ENCODE measurements at regions not wholly inside any gene's neighbourhood (a gene's known extent, or its start where the extent isn't known, plus 50 kb on each side); places are given as distances from the start of the nearest gene placed in this dataset.

- Histone ChIP-seq H3K4me3 (no peak overlapping the region), H3K9me3 (no peaks in the 10 kb centered on the region), H3K27me3 (no peaks in the 10 kb centered on the region), H3K4me1 (ENCODE audit: insufficient read depth) (no peaks in the 10 kb centered on the region), H3K27ac (no peak overlapping the region), H3K36me3 (no peaks in the 10 kb centered on the region)
- intact Hi-C loops (cut with DNase I), result no loop called here
- TF ChIP-seq, protein P1, sequence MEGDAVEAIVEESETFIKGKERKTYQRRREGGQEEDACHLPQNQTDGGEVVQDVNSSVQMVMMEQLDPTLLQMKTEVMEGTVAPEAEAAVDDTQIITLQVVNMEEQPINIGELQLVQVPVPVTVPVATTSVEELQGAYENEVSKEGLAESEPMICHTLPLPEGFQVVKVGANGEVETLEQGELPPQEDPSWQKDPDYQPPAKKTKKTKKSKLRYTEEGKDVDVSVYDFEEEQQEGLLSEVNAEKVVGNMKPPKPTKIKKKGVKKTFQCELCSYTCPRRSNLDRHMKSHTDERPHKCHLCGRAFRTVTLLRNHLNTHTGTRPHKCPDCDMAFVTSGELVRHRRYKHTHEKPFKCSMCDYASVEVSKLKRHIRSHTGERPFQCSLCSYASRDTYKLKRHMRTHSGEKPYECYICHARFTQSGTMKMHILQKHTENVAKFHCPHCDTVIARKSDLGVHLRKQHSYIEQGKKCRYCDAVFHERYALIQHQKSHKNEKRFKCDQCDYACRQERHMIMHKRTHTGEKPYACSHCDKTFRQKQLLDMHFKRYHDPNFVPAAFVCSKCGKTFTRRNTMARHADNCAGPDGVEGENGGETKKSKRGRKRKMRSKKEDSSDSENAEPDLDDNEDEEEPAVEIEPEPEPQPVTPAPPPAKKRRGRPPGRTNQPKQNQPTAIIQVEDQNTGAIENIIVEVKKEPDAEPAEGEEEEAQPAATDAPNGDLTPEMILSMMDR (IDR thresholded peaks at IDR 0.05), result no peak
- TF ChIP-seq POLR2A (IDR thresholded peaks at IDR 0.05), result no peak
- TF ChIP-seq EP300 (IDR thresholded peaks at IDR 0.05), result no peak
- 62 to 74% (median 62%) methylated on average over 5 of the region's 5 CpGs for WGBS, 3 donors
- no peak for DNase-seq
Observed at GRCh38 chr1:29557066-29557465, 320.7 kb downstream of the PTPRU start.

DNA sequence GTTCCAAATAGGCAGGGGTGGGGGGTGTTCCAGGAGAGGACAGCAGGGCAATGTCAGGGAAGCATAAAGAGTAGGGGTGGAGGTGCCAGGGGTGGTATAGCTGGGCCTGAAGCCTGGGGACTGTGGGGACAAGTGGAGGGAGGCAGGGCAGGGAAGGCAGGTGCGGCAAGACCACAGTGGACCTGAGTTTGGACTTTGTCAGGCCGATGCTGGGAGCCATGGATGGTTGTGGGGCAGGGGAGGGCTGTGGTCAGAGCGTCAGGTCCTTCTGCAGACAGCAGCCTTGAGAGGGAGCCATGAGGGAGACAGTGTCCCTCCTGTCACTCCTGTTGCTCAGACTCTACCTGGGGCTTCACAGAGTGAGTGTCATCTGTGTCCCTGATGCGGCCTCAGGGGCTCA, 320.3 kb downstream of the PTPRU start:
- no peaks in the 10 kb centered on the region for H3K36me3 ChIP-seq
- DNase-seq, result no peak
- 58 to 70% (median 67%) methylated on average over 4 of the region's 4 CpGs for WGBS, 3 donors
- H3K9me3 ChIP-seq, result no peaks in the 10 kb centered on the region
- intact Hi-C loops (cut with DNase I), result no loop called here
- no peaks in the 10 kb centered on the region for H3K4me1 ChIP-seq (ENCODE audit: insufficient read depth)
- H3K27me3 ChIP-seq, result no peaks in the 10 kb centered on the region
- no peak overlapping the region for H3K27ac ChIP-seq
- TF ChIP-seq EP300 (IDR thresholded peaks at IDR 0.05) (no peak), POLR2A (IDR thresholded peaks at IDR 0.05) (no peak)
- TF ChIP-seq, protein P1 (IDR thresholded peaks at IDR 0.05), result no peak
- H3K4me3 ChIP-seq, result no peak overlapping the region

DNA sequence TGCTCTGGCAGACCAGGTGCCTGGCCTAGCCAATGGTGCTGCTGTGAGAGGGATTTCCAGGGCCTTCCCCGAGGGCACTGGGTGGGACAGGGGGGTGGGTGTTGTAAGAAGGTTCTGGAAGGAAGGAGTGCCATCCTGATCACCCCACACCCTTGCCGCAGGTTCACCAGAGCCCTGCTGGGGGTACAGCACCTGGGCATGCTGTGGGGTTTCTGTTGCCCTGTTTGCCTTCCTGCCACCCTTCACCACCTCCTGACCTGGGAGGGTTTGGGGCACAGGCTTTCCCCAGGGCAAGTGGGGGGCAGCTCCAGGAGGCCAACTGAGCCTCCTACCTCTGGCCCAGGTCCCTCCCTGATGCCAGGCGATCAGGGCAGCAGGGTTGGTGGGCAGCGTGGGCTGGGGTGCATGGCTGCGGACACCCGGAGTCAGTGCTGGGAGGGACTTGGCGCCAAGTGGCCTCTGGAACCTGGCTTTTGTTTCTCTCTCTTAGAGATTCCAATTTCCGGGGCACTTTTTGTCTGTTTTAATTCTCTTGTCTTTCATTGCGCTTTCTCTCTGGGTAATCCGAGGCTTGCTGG, 318.8 kb downstream of the PTPRU start:
- Histone ChIP-seq H3K4me3 (no peak overlapping the region), H3K27ac (no peak overlapping the region), H3K36me3 (no peaks in the 10 kb centered on the region), H3K9me3 (no peaks in the 10 kb centered on the region), H3K4me1 (ENCODE audit: insufficient read depth) (no peaks in the 10 kb centered on the region), H3K27me3 (no peaks in the 10 kb centered on the region)
- DNase-seq, result no peak
- TF ChIP-seq EP300 (IDR thresholded peaks at IDR 0.05), result no peak
- TF ChIP-seq, protein P1 (IDR thresholded peaks at IDR 0.05), result no peak
- no peak for TF ChIP-seq POLR2A (IDR thresholded peaks at IDR 0.05)
- intact Hi-C loops (cut with DNase I), result no loop called here
- WGBS, 3 donors, result 76 to 84% (median 82%) methylated on average over 10 of the region's 10 CpGs

DNA sequence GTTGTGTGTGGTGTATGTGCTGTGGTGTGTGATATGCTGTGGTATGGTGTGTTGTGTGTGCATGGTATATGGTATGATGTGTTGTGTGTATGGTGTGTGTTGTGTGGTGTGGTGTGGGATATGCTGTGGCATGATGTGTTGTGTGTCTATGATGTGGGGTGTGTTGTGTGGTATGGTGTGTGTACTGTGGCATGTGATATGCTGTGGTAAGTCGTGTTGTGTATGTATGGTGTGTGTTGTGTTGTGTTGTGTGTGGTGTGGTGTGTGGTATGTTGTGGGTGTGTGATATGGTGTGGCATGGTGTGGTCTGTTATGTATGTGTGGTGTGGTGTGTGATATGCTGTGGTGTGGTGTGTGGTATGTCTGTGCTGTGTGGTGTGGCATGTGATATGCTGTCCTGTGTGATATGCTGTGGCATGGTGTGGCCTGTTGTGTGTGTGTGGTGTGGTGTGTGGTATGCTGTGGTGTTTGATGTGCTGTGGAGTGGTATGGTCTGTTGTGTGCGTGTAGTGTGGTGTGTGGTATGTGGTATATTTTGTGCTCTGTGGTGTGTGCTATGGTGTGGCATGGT, 318.0 kb downstream of the PTPRU start:
- Histone ChIP-seq H3K36me3 (no peaks in the 10 kb centered on the region), H3K27ac (no peak overlapping the region), H3K9me3 (no peaks in the 10 kb centered on the region), H3K4me1 (ENCODE audit: insufficient read depth) (no peaks in the 10 kb centered on the region), H3K4me3 (no peak overlapping the region), H3K27me3 (no peaks in the 10 kb centered on the region)
- no peak for DNase-seq
- intact Hi-C loops (cut with DNase I), result loop anchor here in 1 of 4 donors (5.0 kb wide), 1 partner anchor 1103 kb away; no protein-coding TSS in a partner anchor
- WGBS, 3 donors, result 81 to 88% (median 87%) methylated on average over 2 of the region's 2 CpGs
- TF ChIP-seq EP300 (IDR thresholded peaks at IDR 0.05), result no peak
- TF ChIP-seq, protein P1 (IDR thresholded peaks at IDR 0.05), result no peak
- TF ChIP-seq POLR2A (IDR thresholded peaks at IDR 0.05), result no peak

All from ovary (tissue), 7 donors.